Parathyroid adenoma (tissue), 2 donors: ENCODE measurements at regions not wholly inside any gene's neighbourhood (a gene's known extent, or its start where the extent isn't known, plus 50 kb on each side); places are given as distances from the start of the nearest gene placed in this dataset.

Source experiments
- H2AFZ ChIP-seq: fragments of 300-600 bp; sonication (generic); one replicate; pipeline ENCODE4 v1.7.0; 2017; ENCODE audit warnings: antibody characterized with exemption, mild to moderate bottlenecking
- H3K27ac ChIP-seq: fragments of 300-600 bp; sonication (generic); one replicate; pipeline ENCODE4 v1.7.0; 2017
- H3K27me3 ChIP-seq: fragments of 300-600 bp; sonication (generic); one replicate; pipeline ENCODE4 v1.7.0; 2017; ENCODE audit warnings: low read length; ENCODE audit not compliant: control insufficient read depth, insufficient read depth
- H3K36me3 ChIP-seq: fragments of 300-600 bp; sonication (generic); one replicate; pipeline ENCODE4 v1.7.0; 2017; ENCODE audit warnings: low read length; ENCODE audit not compliant: control insufficient read depth, insufficient read depth
- H3K4me1 ChIP-seq: fragments of 300-600 bp; sonication (generic); one replicate; pipeline ENCODE4 v1.7.0; 2017; ENCODE audit warnings: control low read depth
- H3K4me2 ChIP-seq: fragments of 300-600 bp; sonication (generic); one replicate; pipeline ENCODE4 v1.7.0; 2017; ENCODE audit warnings: low read length
- H3K4me3 ChIP-seq: fragments of 300-600 bp; sonication (generic); one replicate; pipeline ENCODE4 v1.7.0; 2017; ENCODE audit warnings: low read depth, low read length
- H3K79me2 ChIP-seq: fragments of 300-600 bp; sonication (generic); one replicate; pipeline ENCODE4 v1.7.0; 2017; ENCODE audit warnings: control low read depth
- H3K9ac ChIP-seq: fragments of 300-600 bp; sonication (generic); one replicate; pipeline ENCODE4 v1.7.0; 2017; ENCODE audit warnings: mild to moderate bottlenecking
- H3K9me3 ChIP-seq: fragments of 300-600 bp; sonication (generic); one replicate; pipeline ENCODE4 v1.7.0; 2017; ENCODE audit warnings: low read length; ENCODE audit not compliant: control insufficient read depth
- CTCF ChIP-seq: fragments of 300-600 bp; sonication (generic); IDR thresholded peaks from one replicate; pipeline ENCODE4 v1.7.0; 2017; ENCODE audit warnings: antibody characterized with exemption, mild to moderate bottlenecking
- donor health status: primary hyperparathyroidism.

GRCh38 chrX:13232484-13232883 lies 87.4 kb downstream of the ATXN3L start:
- Histone ChIP-seq H3K79me2 (no peaks in the 10 kb centered on the region), H3K4me3 (no peak overlapping the region), H3K9me3 (no peaks in the 10 kb centered on the region), H3K4me2 (no peak overlapping the region), H3K4me1 (no peaks in the 10 kb centered on the region), H3K27me3 (no peaks in the 10 kb centered on the region), H2AFZ (no peak overlapping the region), H3K9ac (no peak overlapping the region), H3K36me3 (no peaks in the 10 kb centered on the region), H3K27ac (no peak overlapping the region)
- TF ChIP-seq CTCF = no peak

- TF ChIP-seq CTCF = no peak
- Histone ChIP-seq H3K36me3 (no peaks in the 10 kb centered on the region), H3K9ac (no peak overlapping the region), H3K27me3 (no peaks in the 10 kb centered on the region), H3K9me3 (no peaks in the 10 kb centered on the region), H2AFZ (no peak overlapping the region), H3K79me2 (no peaks in the 10 kb centered on the region), H3K4me2 (no peak overlapping the region), H3K27ac (no peak overlapping the region), H3K4me3 (no peak overlapping the region), H3K4me1 (no peaks in the 10 kb centered on the region)
Observed at GRCh38 chrX:13226214-13226613, 93.6 kb downstream of the ATXN3L start.

GRCh38 chrX:13223868-13224567 lies 95.8 kb downstream of the ATXN3L start:
- Histone ChIP-seq H3K4me3 (no peak overlapping the region), H3K4me1 (no peaks in the 10 kb centered on the region), H3K27ac (no peak overlapping the region), H3K4me2 (no peak overlapping the region), H3K9me3 (no peaks in the 10 kb centered on the region), H3K9ac (no peak overlapping the region), H2AFZ (no peak overlapping the region), H3K36me3 (no peaks in the 10 kb centered on the region), H3K79me2 (no peaks in the 10 kb centered on the region), H3K27me3 (no peaks in the 10 kb centered on the region)
- no peak for TF ChIP-seq CTCF

GRCh38 chrX:13220916-13221315 lies 98.9 kb downstream of the ATXN3L start:
- H3K4me2 ChIP-seq = no peak overlapping the region
- no peak overlapping the region for H3K27ac ChIP-seq
- H3K4me1 ChIP-seq = no peaks in the 10 kb centered on the region
- no peaks in the 10 kb centered on the region for H3K36me3 ChIP-seq
- H3K9me3 ChIP-seq = no peaks in the 10 kb centered on the region
- H2AFZ ChIP-seq = no peak overlapping the region
- no peak overlapping the region for H3K9ac ChIP-seq
- no peak overlapping the region for H3K4me3 ChIP-seq
- no peak for TF ChIP-seq CTCF
- H3K27me3 ChIP-seq = no peaks in the 10 kb centered on the region
- H3K79me2 ChIP-seq = no peaks in the 10 kb centered on the region
